NCI-H2196 treated with DMSO at 0.1 percent for 48 hours (cell line): ENCODE measurements at regions not wholly inside any gene's neighbourhood (a gene's known extent, or its start where the extent isn't known, plus 50 kb on each side); places are given as distances from the start of the nearest gene placed in this dataset.

Source experiments
- DNase-seq: peaks from one replicate; lab custom pipeline; 2025; ENCODE audit not compliant: unreplicated experiment; lab: John Stamatoyannopoulos, UW

DNA sequence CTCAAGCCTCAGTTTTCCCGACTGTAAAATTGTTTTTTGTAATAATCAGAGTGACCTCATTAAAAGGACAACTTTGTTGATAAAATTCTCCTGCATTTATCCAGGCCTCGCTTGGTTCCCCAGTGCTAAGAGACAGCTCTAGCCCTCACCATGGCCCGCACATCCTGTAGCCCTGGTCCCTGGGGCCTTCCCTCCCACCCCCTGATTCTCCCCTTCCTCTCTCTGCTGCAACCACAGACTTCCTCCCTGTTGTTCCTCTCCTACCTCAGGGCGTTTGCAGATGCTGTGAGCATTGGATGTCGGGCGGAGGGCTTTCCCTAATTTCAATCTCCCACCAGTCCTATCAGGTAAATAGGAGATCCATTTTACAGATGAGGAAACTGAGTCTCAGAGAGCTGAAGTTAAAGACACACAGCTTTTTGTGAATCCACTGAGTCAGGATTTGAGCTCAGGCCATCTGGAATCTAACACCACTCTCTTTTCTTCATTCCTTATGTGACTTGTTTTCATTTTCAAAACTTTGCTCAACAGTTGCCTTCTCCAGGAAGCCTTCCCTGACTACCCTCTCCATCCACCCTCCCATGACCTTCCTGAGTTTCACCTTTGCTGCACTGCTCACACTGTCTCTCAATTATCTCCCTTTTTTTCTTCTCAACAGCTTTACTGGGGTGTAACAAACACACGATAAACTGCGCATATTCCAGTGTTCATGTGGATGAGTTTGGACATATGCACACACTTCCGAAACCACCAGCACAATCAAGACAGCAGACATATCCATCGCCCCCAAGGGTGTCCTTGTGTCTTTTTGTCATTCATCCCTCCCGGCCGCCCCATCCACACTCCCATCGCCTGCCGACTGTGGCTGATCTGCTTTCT is 107.1 kb downstream of the CEBPB start:
- DNase-seq = no peak

DNA sequence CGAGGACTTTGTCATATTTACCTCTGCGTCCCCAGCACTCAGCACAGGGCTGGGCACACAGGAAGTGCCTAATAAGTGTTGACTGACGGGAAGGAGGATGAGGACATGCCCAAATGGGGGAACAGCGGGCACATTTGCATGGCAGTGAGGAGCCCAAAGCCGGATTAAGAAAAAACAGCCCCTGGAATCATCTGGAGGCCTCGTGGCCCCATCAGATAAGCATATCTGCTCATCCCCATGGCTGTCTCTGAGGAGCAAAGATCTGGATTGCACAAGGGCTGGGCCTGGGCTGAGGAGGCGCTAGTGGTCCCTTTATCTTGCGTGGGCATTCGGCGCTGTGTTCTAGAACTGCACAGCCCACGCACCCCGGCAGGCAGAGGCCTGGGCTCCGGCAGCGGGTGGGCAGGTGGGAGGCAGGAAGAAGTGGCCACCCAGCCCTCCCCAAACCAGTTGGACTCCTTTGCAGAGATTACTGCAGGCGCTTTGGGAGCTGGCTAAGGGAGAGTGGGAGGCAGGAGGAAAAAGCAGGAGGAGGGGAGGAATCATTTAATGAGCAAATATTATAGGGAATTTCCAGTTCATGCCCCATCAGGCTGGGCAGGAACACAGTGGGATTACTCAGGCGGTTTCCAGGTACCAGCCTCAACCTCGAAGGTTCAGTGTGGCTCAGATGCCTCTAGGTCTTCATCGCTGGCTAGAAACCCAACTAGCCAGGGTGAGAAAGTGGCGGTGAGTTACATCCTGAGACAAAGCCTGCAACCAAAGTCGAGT is 108.1 kb downstream of the CEBPB start:
- DNase-seq = no peak

- DNase-seq = no peak
Observed at GRCh38 chr20:50299325-50299629, 108.6 kb downstream of the CEBPB start.

GRCh38 chr20:50301165-50301564 is 110.5 kb downstream of the CEBPB start:
- no peak for DNase-seq

DNA sequence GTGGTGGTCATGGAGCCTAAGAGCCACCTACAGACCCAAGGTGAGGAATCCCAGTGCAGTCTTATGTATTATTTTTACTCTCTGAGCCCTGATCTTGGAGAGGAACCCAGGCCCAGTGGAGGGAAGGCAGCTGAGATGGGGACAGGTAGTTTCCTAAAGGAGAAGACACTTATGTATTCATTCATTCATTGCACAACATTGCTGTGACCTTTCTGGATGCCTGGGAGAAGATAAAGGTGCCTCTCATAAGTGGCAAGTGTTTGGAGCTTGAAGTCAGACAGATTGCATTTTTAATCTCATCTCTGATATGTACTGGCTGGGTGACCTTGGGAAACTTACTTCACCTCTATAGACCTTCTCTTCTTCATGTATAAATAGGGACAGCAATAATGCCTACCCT is 111.1 kb downstream of the CEBPB start:
- DNase-seq = no peak

DNA sequence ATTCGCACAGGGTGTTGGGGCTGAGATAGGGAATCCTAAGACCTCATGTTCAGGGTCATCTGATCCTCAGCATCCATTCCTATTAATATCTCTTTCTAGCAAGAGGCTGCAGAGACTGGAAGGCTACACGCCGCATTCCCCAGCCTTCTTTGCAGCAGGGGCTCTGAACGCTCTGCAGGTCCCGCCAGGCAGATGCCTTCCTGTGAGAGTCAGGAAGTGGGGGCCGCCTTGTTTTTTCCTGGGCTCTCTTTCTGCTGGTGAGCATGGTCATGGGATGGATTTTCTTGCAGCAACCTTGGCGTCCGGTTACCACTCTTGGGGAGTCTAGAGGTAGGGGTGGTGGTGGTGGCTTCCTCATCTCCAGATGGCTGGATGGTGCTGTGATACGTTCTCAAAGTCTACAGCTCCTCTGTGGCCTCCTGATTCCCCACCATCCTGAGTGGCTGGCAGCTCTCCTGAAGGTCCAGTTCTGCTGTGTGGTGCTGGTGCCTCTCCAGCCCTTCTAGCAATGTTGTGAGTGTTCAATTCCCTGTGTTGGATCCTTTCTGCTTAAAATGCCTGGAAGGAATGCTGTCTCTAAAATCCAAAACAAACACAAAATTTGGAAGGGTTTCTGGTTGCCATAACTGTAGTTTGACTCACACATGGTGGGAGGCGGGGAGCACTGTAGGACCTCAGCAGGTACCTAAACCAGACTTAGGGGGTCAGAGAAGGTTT is 111.9 kb downstream of the CEBPB start:
- DNase-seq = no peak

GRCh38 chr20:50303573-50304500 is 113.2 kb downstream of the CEBPB start:
- DNase-seq = peak; percentile 41

DNA sequence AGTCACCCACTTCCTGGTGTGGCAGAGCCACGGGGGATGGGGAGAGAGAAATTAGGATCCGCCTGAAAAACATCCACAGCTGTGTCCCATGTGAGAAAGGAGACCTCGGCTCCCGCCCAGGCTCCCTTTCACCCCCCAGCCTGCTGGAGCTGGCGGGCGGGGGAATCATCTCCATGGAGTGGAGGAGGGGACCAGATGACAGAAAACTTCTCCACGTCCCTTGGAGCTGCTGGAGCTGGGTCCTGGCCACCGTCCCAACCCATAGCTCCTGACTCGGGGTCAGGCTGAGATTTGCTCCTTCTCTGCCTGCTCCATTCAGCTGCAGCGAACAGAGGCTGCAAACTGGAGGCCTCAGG is 113.8 kb downstream of the CEBPB start:
- no peak for DNase-seq

DNA sequence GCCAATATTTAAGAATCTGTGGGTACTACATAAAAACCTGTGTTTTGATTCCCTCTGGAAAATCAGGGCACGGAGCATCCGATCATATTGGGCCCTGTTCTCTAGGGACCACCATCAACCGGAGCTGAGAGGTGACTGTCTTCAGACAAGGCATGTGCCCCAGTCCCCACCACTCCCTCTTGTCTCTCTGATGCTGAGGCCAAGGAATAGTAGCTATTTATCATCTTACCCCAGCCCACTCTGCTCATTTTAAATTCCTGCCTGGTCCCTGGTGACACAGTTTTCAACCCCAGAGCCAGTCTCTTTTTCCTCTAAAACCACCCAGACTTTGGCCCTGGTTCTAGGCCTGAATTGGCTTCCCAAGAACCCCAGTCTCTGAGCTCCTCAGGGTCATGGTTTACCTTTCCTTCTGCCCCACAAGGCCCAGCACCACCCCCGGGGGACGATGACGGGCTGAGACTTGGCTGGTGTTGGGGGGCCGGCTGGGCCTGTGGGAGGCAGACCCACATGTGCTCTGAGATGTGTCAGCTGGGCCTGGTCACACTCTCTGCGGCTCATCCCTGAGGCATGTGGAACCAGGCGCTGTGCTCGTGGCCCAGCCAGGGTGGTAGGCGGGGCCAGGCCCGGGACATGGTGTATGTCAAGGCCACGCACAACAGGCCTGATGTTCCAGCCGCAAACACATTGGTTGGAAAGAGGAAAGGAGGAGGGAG is 114.4 kb downstream of the CEBPB start:
- DNase-seq = no peak

DNA sequence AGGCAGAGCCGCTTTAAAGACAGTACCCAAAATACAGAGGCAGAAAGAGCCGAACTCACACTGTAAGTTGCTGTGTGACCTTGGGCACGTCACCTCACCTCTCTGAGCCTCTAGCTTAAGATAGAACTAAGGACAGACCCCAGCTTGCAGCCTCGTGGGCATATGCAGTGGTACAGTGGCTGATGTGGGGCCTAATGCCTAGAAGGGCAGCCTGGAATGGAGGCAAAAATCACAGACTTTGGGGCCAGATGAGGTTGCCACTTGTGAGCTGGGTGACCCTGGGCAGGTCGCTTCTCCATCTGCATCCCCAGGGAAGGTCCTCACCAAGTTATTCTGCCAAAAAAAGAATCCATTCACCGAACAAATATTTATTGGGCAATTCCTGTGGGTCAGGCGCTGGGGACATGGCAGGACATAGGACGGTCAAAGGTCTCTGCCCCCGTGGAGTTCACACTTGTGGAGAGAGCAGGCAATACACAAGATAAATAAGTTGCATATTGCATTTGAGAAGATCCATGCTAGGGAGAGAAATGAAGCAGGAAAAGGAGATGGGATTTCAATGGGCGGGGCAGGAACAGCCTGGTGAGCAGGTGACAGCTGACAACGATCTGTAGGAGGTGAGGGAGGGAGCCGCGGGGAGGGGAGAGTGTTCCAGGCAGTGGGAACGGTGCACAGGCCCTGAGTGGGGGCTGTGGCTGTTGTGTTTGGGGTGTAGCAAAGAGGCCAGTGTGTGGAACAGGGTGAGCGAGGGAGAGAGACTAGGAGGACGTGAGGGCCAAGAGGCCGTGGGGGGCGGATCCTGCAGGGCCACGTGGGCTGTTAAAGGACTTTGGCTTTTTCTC is 115.2 kb downstream of the CEBPB start:
- DNase-seq = peak; percentile 28

GRCh38 chr20:50306478-50307423 is 116.1 kb downstream of the CEBPB start:
- DNase-seq = no peak

- DNase-seq = no peak
Observed at GRCh38 chr20:50308166-50308512, 117.5 kb downstream of the CEBPB start.

- no peak for DNase-seq
Observed at GRCh38 chr20:50308513-50309279, 118.1 kb downstream of the CEBPB start.

DNA sequence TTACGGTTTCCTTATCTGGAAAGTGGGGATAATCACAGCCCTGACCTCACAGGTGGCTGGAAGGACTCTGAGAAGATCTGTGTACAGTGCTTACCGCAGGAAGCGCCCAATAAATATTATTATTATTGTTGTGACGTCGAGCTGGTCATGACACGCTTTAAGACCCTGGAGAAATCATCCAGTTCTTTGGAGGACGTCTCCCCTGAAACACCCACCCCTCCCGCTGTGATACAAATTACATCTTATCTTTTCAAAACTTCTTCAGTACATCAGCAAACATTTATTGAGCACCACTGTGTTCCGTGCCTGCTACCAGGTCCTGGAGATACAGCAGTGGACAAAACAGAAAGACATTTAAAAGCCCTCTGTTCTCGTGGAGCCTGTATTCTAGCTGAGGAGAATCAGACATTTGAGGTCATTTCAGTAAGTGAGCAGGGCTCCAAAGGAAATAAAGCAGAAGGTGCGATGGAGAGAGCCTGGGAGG is 118.7 kb downstream of the CEBPB start:
- DNase-seq = no peak

DNA sequence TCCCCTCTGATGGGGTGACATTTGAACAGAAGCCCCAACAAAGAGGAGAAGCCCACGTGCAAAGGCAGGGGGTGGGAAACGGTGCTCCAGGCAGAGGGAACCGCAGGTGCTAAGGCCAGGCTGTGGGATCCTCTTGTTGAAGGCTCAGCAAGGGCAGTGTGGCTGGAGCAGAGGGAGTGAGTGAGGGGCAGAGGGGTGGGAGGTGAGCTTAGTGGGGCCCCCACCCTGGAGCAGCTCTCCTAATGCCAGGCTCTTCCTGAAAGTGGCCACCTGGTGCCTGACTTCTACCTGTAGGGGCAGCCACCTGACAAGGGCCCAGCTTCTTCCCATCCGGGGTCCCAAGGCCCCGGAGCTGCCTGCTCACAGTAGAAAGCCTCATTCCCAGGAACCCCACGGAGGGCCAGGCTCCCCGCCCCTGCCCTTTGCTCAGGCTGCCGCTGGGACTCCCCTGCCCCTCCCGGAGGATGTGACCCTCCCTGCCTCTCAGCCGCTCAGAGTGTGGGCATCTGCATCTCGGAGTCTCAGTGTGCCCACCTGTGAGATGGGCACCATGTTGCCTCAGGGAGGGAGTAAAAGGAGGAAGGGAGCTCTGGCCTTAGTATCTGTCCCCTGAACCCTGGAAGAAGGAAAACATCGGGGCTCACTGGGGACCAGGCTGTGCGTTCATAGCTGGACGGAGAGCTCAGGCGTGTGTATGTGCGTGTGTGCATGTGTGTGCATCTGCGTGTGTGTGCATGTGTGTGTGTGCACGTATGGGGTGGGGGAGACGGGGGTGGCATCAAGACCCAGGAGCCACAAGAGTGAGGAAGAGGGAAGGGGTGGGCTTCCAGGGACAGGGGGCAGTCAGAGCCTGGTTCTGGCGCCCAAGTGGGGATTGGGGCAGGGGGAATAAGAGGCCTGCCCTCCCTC is 119.4 kb downstream of the CEBPB start:
- DNase-seq = no peak

DNA sequence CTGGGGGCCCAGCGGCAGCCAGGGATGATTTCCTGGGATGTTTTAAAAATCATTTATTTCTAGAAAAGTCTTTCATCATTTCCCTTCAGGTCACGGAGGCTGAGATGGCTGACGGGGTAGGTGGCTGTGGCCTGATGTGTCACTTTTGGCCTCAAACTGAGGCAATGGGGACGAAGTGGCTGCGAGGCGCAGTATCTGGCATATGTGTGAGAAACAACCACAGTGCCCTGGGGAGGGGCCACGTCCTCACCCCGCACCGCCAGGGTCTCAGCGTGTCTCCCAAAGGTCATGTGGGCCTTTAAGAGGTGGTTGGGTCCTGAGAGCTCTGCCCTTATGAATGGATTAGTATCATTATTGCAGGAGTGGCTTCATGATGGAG is 120.0 kb downstream of the CEBPB start:
- DNase-seq = no peak
